ENCODE measurements at regions not wholly inside any gene's neighbourhood (a gene's known extent, or its start where the extent isn't known, plus 50 kb on each side); places are given as distances from the start of the nearest gene placed in this dataset.

- TF ChIP-seq POLR2A (IDR thresholded peaks at IDR 0.05; ENCODE audit: low read length) (no peak), GATA1 (IDR thresholded peaks at IDR 0.05; ENCODE audit: low read depth, low read length) (no peak)
Observed at GRCh38 chr11:103811870-103812455, 224.5 kb upstream of the DDI1 start.
